GF-D8 (cell line): ENCODE measurements at regions not wholly inside any gene's neighbourhood (a gene's known extent, or its start where the extent isn't known, plus 50 kb on each side); places are given as distances from the start of the nearest gene placed in this dataset.

Source experiments
- DNase-seq: peaks from one replicate; lab custom pipeline; 2025; lab: John Stamatoyannopoulos, UW

DNA sequence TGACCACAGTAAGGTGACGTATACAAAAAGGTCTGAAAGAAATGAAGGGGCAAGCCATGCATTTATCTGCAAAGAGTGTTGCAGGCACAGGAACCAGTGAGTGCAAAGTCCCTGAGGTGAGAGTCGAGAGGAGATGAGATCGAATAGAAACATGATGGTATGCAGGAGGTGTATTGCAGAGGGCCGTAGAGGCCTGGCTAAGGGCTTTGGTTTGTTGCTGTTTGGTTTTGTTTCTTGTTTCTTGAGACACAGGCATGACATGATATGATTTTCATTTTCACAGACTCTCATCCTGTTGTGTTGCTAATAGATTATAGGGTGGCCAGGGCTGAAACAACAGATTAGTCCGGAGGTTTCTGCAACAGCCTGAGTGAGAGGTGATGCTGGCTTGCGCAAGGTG is 80.4 kb downstream of the HSPH1 start:
- DNase-seq: no peak

DNA sequence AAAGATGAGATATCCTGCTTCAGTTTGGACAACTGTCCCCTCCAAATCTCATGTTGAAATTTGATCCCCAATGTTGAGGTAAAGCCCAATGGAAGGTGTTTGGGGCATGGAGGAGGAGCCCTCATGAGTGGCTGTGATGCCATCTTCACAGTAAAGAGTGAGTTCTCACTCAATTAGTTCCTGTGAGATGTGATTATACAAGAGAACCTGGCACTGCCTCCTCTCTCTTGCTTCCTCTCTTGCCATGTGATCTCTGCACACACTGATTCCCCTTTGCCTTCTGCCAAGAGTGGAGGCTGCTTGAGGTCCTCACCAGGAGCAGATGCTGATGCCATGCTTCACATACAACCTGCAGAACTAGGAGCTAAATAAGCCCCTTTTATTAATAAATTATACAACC is 86.9 kb downstream of the HSPH1 start:
- no peak for DNase-seq

DNA sequence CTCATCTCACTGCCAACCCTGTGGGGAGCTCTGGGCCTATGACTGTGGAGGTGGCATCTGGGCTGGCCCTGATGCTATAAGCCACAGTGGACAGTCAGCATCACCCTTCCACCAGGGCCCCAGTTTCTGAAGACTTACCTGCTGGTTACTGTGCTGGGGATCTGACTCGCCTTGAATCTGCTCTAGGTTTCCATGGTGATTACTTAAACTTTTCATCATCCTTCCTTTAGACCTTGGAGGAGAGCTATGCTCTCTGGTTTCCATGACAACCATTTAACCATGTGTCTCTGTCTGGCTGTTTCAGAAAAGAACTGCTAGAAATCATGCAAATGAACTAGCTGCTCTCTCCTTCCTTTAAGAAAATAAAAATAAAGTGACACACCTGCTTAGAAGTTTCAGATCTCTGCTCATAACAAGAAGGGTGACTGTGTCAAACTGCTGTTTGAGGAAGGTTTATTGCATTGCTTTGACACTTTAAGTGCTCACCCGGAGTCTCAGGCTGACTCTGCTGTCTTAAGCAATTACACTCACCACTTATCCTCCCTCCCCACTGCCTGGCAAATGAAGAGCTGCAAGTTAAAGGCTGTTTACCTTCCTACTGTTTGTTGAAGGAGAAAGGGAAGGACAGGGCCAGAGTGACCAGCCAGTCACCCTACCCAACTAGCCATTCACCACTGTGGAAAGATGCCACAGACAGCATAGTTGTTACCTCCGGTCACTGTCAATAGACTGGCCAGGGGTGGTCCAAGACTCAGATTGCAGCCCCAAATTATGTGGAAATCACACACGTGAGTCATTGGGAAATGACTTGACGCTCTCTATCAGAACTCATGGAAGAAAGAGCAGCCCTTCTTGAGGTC is 87.6 kb downstream of the HSPH1 start:
- no peak for DNase-seq

DNA sequence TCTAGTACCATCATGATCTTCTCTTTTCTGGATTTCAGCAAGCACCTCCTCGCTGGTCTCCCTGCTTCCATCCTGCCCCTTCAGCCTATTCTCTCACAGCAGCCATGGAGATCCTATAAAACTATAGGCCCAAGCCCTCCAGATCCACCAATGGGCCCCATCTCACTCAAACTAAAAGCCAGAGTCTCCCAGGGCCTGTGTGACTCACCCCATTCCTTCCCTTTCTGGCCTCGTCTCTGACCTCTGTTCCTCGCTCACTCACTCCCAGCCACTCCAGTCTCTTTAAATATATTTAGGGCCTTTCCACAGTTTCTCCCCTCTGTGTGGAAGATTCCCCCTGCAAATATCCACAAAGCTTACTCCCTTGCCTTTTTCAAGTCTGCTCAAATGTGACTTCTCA is 89.7 kb downstream of the HSPH1 start:
- no peak for DNase-seq

DNA sequence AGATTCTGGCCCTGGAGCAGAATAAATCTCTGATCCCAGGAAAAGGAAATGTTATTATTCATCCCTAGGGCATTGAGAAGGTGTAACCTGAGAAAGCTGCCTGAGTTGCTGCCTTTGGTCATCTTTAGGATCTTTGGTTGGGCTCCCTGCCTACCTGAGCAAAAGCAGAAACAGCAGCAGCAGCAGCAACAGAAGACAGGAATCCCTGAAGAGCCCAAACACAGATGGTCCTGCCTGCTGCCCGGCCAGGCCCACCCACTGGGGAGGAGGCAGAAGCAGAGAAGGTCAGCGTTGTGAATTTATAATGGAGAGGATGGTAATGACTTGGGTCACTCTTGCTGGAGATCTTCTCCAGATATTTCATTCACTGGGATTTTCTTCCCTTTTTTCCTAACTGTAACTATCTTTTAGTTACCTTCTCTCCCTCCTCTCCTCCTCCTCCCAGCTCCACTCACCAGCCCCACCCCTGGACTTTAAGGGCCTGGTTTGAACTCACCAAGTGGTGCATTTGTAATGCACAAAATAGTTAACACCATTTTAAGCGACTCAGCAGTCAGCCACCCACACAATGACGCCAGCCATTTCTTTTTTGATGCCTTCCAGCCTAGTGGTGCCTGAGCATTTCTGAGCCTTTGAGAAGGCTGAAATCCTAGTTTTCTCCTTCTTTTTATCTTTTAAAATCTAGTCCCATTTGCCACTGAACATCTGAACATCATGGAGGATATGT is 91.7 kb downstream of the HSPH1 start:
- no peak for DNase-seq

DNA sequence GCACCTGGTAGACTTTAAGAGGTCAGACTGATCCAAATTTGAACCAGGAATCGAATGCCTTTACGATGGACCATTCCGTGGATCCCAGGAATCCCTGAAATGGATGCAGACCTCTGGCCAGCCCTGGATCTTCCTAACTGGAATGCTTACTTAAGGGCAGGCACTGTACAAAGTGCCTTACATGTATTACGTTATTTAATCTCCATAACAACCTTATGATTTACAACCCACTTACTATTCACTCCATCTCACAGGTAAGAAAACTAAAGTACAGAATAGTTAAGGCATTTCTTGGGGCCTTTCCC is 93.6 kb downstream of the HSPH1 start:
- DNase-seq: no peak

DNA sequence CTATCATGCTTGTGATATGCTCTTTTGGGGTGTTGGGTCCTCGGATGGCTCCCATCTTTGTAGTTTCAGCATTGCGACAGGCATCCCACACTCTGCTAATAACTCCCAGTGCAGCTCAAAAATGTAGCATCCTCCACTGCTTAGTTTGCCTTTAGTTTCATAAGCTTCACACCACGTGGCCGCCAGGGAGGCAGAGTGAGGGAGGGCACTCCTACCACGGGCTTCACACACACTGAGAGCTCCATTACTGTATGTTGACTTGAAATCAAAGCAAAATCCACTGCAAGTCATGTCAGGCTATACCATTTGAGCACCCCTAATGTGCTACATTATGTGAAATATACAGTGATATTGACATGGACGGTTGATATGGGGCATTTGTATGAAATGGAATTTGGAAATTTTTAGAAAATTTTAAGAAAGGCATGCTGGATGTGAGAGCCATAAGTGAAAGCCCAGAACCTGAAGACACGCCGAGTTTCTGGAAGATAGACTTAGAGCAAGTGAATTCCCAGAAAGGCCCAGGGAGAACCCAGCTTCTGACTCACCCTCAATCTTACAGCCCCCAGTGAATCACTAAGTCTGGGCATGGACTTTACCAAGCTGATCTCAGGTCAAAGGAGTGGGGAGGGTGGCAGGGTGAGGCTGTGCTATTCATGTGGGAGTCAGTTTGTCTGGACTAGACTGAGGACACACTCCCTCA is 94.1 kb downstream of the HSPH1 start:
- DNase-seq: no peak

DNA sequence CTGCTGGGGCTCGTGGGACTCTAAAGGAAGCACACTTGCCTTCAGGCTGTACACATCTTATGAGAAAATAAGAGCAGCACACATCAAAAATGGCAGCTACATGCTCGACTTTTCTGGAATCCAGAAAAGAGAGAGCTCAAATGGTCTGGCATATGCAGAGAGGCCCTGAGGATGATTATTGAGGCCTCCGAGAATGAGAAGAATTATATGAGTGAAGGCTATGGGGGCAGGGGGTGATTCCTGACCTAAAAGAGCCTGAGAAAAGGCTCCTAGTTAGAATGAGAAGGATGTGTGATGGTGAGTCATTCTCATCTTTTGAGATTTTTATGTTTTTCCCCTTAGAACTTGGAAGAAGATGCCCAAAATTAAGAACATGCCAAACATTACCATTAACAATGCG is 97.1 kb downstream of the HSPH1 start:
- no peak for DNase-seq

DNA sequence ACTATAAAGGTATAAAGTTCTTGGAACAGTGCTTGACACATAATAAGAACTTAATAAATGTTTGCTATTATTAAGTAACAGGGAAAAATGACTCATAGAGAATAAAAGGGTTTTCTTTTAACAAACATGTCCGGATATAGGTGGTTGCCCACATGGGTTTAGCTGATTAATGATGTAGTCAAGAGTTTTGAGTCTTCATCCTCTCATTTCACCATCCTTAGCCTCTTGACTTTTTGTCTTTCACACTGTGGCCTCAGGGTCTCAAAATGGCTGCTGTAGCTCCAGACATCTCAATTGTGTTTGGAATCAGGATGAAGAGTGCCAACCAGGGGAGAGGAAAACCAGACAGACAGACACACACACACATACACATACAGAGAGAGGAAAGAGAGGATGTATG is 97.9 kb downstream of the HSPH1 start:
- DNase-seq: no peak

DNA sequence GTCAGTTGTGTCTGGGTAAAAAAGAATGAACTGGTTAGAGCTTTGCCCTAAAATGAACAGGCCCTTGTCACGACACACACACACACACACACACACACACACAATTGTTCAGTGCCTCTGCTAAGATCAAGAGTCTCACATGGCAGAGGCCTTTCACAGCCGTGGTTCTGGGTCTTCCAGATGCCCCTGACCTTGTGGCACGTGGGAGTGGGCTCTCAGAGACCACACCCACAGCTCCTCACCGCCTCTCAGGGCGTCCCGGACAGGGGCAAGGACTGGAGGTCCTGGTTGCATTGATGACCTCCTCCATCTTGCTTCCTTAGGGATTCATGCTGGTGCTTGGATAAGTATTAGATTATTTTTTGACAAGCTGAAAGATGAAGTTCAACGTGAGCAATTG is 101.0 kb downstream of the HSPH1 start:
- DNase-seq: no peak

DNA sequence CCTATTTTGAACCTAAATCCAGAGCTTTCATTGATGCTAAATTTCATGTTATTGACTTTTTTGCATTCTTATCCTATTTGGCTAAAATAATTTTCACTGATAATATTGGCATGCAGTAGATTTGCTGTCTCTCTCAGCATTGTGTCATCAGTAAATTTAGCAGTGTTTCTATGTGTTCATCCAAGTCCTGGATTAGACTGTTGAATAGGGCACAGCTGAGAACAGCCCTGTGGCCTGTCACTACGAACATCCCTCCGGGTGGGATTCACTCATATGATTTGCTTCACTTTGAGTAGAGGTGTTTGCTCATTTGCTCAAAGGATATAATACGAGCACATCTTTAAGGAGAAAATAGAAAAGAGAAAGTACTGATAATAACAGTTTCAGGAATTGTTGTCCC is 101.5 kb downstream of the HSPH1 start:
- DNase-seq: no peak

DNA sequence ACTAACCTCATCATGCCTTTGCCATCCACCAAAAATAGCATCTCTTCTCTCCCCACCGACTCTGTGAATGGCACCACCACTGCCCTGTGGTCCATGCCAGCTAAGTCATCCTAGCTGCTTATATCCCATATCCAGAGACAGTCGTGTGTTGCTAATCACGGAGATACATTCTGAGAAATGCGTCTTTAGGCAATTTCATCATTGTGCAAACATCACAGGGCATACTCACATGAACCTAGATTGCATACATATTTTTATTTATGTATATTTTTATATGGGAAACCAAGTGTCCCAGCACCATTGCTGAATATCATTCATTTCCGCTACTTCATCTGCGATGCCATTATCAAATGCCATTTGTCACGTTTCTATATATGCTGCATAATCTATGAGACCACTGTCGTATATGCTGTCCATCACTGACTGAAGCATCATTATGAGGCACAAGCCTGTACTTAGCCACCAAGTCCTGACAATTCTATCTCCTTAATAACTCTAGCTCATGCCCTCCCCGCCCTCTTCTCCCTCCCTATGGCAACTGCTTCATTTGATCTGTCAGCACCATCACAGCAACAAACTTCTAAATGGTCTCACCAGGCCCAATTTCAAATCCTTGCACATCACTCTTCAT is 104.2 kb downstream of the HSPH1 start:
- DNase-seq: no peak

DNA sequence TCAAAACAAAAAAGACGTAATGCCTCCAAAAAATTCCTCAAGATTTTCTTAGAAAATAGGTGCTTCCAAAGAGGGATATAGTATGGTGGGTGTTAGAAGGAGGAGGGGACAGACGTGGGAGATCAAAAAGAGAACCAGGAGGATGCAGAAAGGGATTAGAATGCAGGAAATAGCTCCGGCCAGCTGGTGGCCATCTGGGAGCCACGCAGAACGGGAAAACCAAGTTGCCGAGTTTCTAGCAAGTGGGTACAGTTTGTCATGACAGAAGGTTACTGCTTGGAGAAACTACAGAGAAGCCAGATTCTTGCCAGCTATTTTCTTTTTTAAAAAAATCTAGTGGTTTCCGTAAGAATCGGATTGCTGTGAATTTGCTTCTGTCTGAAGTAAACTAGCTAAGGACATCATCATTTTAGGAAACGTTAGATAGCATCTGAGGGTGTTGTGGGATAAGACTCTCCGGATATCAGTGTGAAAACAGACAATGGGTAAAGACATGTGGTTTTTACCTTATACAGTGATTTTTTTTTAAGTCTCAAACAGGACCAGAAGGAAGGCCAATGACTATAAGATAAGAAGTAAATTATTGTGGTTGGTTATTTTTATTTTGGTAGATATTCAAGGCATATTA is 104.9 kb downstream of the HSPH1 start:
- no peak for DNase-seq

DNA sequence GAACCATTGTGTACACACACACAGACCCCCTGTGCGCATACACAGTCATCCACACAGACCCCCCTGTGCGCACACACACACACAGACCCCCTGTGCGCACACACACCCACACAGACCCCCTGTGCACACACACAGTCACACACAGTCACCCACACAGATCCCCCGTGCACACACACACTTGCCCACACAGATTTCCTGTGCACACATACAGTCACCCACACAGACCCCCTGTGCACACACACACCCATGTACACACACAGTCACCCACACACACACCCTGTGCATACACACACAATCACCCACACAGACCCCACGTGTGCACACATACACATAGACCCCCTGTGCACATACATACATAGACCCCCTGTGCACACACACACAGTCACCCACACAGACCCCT is 106.1 kb downstream of the HSPH1 start:
- no peak for DNase-seq

DNA sequence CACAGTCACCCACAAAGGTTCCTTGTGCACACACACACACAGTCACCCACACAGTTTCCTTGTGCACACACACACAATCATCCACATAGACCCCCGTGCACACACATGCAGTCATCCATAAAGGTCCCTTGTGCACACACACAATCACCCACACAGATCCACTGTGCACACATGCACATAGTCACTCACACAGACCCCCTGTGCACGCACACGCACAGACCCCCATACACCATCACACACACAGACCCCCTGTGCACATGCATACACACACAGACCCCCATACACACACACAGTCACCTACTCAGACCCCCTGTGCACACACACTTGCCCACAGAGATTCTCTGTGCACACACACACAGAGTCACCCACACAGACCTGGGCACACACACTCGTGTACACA is 107.1 kb downstream of the HSPH1 start:
- DNase-seq: no peak

DNA sequence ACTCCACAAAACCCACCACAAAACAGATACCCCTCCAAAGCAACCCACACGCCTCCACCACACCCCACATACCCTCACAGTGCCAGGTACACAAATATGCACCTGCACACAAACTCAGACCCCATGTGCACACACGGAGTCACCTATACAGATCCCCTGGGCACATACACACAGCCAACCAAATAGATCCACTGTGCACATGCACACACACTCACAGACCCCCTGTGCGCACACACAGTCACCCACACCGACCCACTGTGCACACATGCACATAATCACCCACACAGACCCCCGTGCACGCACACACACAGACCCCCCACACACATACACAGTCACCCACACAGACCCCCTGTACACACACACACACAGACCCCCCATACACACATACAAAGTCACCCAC is 107.8 kb downstream of the HSPH1 start:
- no peak for DNase-seq

DNA sequence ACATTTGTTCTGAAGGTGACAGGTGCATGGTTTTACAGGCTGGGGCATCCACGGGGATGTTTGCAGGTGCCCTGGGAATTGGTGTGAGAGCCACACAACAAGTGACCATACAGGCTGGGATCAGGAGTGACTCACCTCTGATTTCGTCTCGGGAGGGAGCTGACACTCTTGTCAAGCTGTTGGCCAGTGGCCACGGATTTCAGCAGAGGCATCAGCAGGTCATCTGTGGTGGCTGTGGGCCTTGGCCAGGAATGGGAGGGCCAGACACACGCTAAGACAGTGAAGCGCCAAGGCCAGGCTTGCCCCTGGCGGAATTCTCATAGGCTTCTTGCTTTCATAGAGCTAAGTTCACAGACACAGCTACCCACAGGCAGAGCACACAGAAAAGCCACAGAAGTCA is 108.6 kb downstream of the HSPH1 start:
- DNase-seq: no peak

DNA sequence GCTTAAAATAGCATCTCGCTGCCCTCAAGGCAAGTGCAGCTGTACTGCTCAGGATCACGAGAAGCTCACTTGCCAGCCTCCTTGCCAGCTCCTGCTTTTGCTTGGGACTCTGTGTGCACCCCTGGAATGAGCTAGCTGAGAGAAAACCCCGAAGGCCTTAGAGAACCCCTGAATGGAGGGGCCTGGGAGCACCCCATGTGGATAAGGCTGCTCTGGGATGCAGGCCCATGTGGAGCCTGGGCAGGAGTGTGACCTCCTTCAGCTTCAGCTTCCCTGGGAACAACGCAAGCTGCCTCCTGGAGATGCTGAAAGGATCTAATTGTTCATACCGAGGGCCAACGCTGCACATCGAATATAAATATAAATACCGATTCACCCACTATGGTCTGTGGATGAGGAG is 109.2 kb downstream of the HSPH1 start:
- no peak for DNase-seq

DNA sequence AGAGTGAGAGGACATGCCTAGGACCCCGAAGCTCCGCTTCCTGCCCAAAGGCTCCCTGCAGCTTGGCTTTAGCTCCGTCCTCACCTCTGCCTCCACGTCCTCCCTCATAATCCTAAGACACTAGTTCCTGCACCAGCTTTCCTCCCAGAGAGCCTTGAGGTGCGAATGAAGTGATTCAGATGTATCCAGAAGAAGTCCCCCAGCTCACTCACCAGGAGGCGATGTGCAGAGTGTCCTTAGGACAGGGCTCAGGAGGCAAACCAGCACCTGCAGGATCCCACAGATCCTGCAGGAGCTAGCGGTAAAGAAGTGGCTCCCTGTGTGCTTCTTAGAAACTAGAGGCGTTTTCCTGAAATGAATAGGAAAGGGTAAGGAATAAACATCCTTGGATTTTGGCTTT is 109.7 kb downstream of the HSPH1 start:
- no peak for DNase-seq

DNA sequence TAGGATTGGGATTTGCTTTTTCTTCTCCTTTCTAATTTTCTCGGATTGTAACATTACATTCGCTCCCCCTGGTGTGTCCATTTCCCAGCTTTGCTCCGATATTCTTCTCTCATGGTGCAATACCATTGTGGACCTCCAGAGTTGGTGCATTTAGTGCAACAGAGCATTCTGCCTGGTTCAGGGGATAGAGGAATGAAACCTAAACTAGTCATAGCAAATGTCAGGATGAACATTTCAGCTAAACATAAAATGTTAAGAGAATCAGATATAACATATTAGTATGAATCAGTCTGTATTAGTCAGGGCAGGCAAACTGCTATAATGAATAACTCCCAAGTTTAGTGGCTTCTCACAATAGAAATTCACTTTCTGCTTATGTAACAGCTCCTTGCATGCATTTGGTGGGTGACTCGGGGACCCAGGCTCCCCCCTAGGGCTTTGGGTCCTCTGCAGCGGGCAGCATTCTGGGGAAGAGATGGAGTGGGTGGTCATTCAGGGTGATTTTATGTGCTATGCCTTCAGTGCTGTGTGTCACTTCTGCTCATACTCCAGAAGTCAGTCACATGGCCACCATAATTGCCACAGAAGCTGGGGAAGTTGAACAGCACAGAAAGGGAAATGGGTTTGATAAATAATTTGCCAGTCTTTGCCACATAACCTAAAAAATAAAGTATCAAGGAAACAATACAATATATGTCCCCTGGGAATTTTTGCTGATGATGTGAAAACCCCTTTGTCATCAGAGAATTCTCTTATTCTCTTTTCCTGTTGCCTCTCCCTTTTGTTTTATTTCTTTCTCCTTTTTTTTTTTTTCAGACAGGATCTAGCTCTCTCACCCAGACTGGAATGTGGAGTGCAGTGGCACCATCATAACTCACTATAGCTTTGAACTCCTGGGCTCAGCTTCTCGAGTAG is 111.0 kb downstream of the HSPH1 start:
- no peak for DNase-seq

DNA sequence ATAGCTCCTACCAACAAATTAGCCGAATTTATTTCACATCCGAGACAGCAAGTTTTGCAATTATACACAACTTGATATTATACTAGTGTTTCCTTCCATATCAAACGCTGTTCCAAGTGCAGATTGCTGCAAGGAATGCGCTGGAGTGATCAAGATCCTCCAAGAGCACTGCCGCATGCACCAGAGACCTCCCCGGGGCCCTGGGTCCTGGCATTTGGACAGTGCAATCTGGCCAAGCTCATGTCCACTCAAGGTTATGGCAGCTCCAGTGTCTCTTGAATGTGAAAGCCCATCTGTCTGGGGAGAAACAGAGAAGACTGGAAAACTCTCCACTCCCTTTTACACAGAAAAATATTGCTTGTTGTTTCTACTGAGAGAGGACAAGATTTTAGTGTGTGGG is 111.9 kb downstream of the HSPH1 start:
- no peak for DNase-seq
